H1 (cell line): ENCODE measurements at regions not wholly inside any gene's neighbourhood (a gene's known extent, or its start where the extent isn't known, plus 50 kb on each side); places are given as distances from the start of the nearest gene placed in this dataset.

Experiments
- CTCF ChIA-PET: fragments of 300-600 bp; sonication (Branson Sonifier 250); formaldehyde crosslinking; loops from one replicate; lab custom pipeline; 2021; ENCODE audit not compliant: partially characterized antibody; lab: Charles Lee
- POLR2A ChIA-PET: fragments of 300-600 bp; sonication (Branson Sonifier 250); formaldehyde crosslinking; loops from one replicate; lab custom pipeline; 2021; ENCODE audit warnings: inconsistent platforms; ENCODE audit not compliant: partially characterized antibody; lab: Charles Lee
- DNase-seq, 2 experiments: peaks; one replicate each; pipeline versions ENCODE4 v3.0.0 to v3.0.0-alpha.2; 2010 to 2022; ENCODE audit warnings: low spot score in 2 of 2, low read depth in 1 of 2, mixed read lengths in 1 of 2
- FAIRE-seq: peaks from 2 replicates; lab custom pipeline; 2011; peaks lifted over from hg19 to GRCh38; lab: Jason Lieb, UNC
- H2AFZ ChIP-seq: 2 replicates; pipeline ENCODE4 v1.8.1; 2012; ENCODE audit warnings: low read length, inconsistent platforms
- H2AK5ac ChIP-seq: 2 replicates; pipeline ENCODE4 v1.6.1; 2013; ENCODE audit warnings: low read depth, low read length
- H2BK120ac ChIP-seq: replicated peaks from 2 replicates; pipeline ENCODE3; 2013; ENCODE audit warnings: low read depth, low read length, inconsistent platforms
- H2BK12ac ChIP-seq: 2 replicates; pipeline ENCODE4 v1.6.1; 2013; ENCODE audit warnings: low read depth, low read length
- H2BK15ac ChIP-seq: 2 replicates; pipeline ENCODE4 v1.6.1; 2013; ENCODE audit warnings: low read length
- H2BK20ac ChIP-seq: 2 replicates; pipeline ENCODE4 v1.6.1; 2013; ENCODE audit warnings: low read length
- H2BK5ac ChIP-seq: 2 replicates; pipeline ENCODE4 v1.6.1; 2013; ENCODE audit warnings: low read depth, low read length
- H3K14ac ChIP-seq: 2 replicates; pipeline ENCODE4 v1.6.1; 2013; ENCODE audit warnings: inconsistent platforms; ENCODE audit not compliant: insufficient read length
- H3K18ac ChIP-seq: 2 replicates; pipeline ENCODE4 v1.6.1; 2013; ENCODE audit warnings: low read length; ENCODE audit errors: extremely low read depth
- H3K23ac ChIP-seq: 2 replicates; pipeline ENCODE4 v1.6.1; 2013; ENCODE audit warnings: inconsistent platforms; ENCODE audit not compliant: insufficient read length
- H3K23me2 ChIP-seq: 2 replicates; pipeline ENCODE4 v1.6.1; 2013; ENCODE audit warnings: low read depth, low read length
- H3K27ac ChIP-seq: 2 replicates; pipeline ENCODE4 v1.6.1; 2011; ENCODE audit warnings: low read depth, low read length, inconsistent platforms
- H3K27me3 ChIP-seq, 4 experiments: replicated peaks in 1 of 4; 1 replicate in 1 of 4; 2 replicates in 3 of 4; pipeline versions ENCODE4 v1.6.1 to v1.8.1; 2011 to 2013; ENCODE audit warnings: low read length in 3 of 4, mild to moderate bottlenecking in 3 of 4, inconsistent platforms in 2 of 4, mixed read lengths in 2 of 4, moderate library complexity in 1 of 4; ENCODE audit not compliant: control insufficient read depth in 3 of 4, insufficient read depth in 3 of 4; ENCODE audit errors: extremely low read depth in 1 of 4
- H3K36me3 ChIP-seq, 4 experiments: 2 replicates each; pipeline versions ENCODE4 v1.6.1 to v1.8.1; 2011 to 2013; ENCODE audit warnings: mild to moderate bottlenecking in 4 of 4, low read length in 3 of 4, moderate library complexity in 2 of 4, control low read depth in 1 of 4, inconsistent platforms in 1 of 4; ENCODE audit not compliant: insufficient read depth in 4 of 4, control insufficient read depth in 2 of 4
- H3K4ac ChIP-seq: replicated peaks from 2 replicates; pipeline ENCODE3; 2013; ENCODE audit warnings: low read length, low read depth, mixed read lengths, inconsistent platforms; ENCODE audit not compliant: insufficient read length
- H3K4me1 ChIP-seq, 4 experiments: replicated peaks in 1 of 4; 1 replicate in 1 of 4; 2 replicates in 3 of 4; pipeline versions ENCODE4 v1.6.1 to v1.8.1; 2011 to 2013; ENCODE audit warnings: low read length in 3 of 4, inconsistent platforms in 2 of 4, mixed read lengths in 1 of 4; ENCODE audit not compliant: insufficient read depth in 4 of 4, control insufficient read depth in 3 of 4
- H3K4me2 ChIP-seq, 2 experiments: 2 replicates each; pipeline versions ENCODE4 v1.6.1 to v1.8.1; 2011 to 2013; ENCODE audit warnings: low read depth in 2 of 2, low read length in 2 of 2, control low read depth in 1 of 2, inconsistent platforms in 1 of 2, mild to moderate bottlenecking in 1 of 2; ENCODE audit not compliant: insufficient read depth in 1 of 2
- H3K4me3 ChIP-seq, 4 experiments: fragments of 200-600, 300-600 bp in 1 of 4; sonication (generic), shearing (Covaris generic), sonication (Bioruptor Twin) in 1 of 4; 2 replicates each; pipeline versions ENCODE4 v1.5.1 to v1.8.1; 2011 to 2016; ENCODE audit warnings: low read length in 4 of 4, low read depth in 3 of 4, control low read depth in 2 of 4, inconsistent platforms in 2 of 4, mild to moderate bottlenecking in 2 of 4, mixed read lengths in 1 of 4, moderate library complexity in 1 of 4; ENCODE audit not compliant: insufficient read depth in 2 of 4; ENCODE audit errors: extremely low read depth in 1 of 4
- H3K56ac ChIP-seq: replicated peaks from 2 replicates; pipeline ENCODE3; 2013; ENCODE audit warnings: low read depth, mild to moderate bottlenecking, mixed read lengths, low read length, inconsistent platforms; ENCODE audit not compliant: insufficient read length
- H3K79me1 ChIP-seq: 2 replicates; pipeline ENCODE4 v1.6.1; 2013; ENCODE audit warnings: low read depth, low read length, control low read depth
- H3K79me2 ChIP-seq, 2 experiments: 2 replicates each; pipeline versions ENCODE4 v1.6.1 to v1.8.1; 2012 to 2013; ENCODE audit warnings: low read length in 2 of 2, mild to moderate bottlenecking in 2 of 2, inconsistent platforms in 1 of 2; ENCODE audit not compliant: insufficient read depth in 2 of 2, control insufficient read depth in 1 of 2
- H3K9ac ChIP-seq, 4 experiments: replicated peaks in 1 of 4; 1 replicate in 1 of 4; 2 replicates in 3 of 4; pipeline versions ENCODE4 v1.6.1 to v1.8.1; 2011 to 2013; ENCODE audit warnings: low read depth in 3 of 4, low read length in 3 of 4, control low read depth in 2 of 4, mild to moderate bottlenecking in 2 of 4, moderate library complexity in 2 of 4, inconsistent platforms in 1 of 4; ENCODE audit errors: extremely low read depth in 1 of 4
- H3K9me3 ChIP-seq, 2 experiments: 2 replicates each; pipeline versions ENCODE4 v1.6.1 to v1.8.1; 2012 to 2013; ENCODE audit warnings: mild to moderate bottlenecking in 2 of 2, moderate library complexity in 2 of 2, control low read depth in 1 of 2, inconsistent platforms in 1 of 2, low read depth in 1 of 2, low read length in 1 of 2, mixed read lengths in 1 of 2; ENCODE audit not compliant: insufficient read depth in 2 of 2
- H4K20me1 ChIP-seq, 2 experiments: replicated peaks in 1 of 2; 2 replicates each; pipeline versions ENCODE3 to v1.8.1; 2011 to 2013; ENCODE audit warnings: inconsistent platforms in 2 of 2, low read length in 2 of 2, mild to moderate bottlenecking in 1 of 2; ENCODE audit not compliant: insufficient read depth in 2 of 2, control insufficient read depth in 1 of 2
- H4K5ac ChIP-seq: 2 replicates; pipeline ENCODE4 v1.6.1; 2013; ENCODE audit warnings: low read length, low read depth, mixed read lengths, inconsistent platforms; ENCODE audit not compliant: insufficient read length
- H4K8ac ChIP-seq: 2 replicates; pipeline ENCODE4 v1.8.0; 2013; ENCODE audit warnings: mild to moderate bottlenecking, moderate library complexity, low read length, inconsistent platforms; ENCODE audit not compliant: insufficient read depth; ENCODE audit errors: extremely low read depth
- H4K91ac ChIP-seq: replicated peaks from 2 replicates; pipeline ENCODE3; 2013; ENCODE audit warnings: low read length, mixed read lengths, inconsistent platforms; ENCODE audit not compliant: insufficient read length
- BACH1 ChIP-seq: IDR thresholded peaks from 2 replicates; pipeline ENCODE4 v1.6.1; 2012; ENCODE audit warnings: low read length, improper control_type of control experiment
- CREB1 ChIP-seq: IDR thresholded peaks from 2 replicates; pipeline ENCODE4 v1.6.1; 2012; ENCODE audit warnings: inconsistent platforms
- CTCF ChIP-seq, 3 experiments: IDR thresholded peaks; 1 replicate in 2 of 3; 2 replicates in 1 of 3; pipeline versions ENCODE4 v1.5.1 to v1.6.1; 2011; ENCODE audit warnings: low read length in 3 of 3, mild to moderate bottlenecking in 3 of 3, inconsistent platforms in 2 of 3, low read depth in 1 of 3, moderate library complexity in 1 of 3; ENCODE audit not compliant: insufficient read depth in 1 of 3; ENCODE audit errors: control extremely low read depth in 1 of 3
- EZH2 ChIP-seq: fragments of 200-600 bp; sonication (generic); IDR thresholded peaks from 2 replicates; pipeline ENCODE4 v1.7.1; 2012; ENCODE audit warnings: low read depth, mild to moderate bottlenecking, moderate library complexity, low read length, inconsistent platforms; ENCODE audit not compliant: severe bottlenecking
- GTF2F1 ChIP-seq: IDR thresholded peaks from 2 replicates; pipeline ENCODE4 v1.6.1; 2012; ENCODE audit warnings: low read depth, low read length, improper control_type of control experiment, borderline replicate concordance
- NRF1 ChIP-seq: IDR thresholded peaks from 2 replicates; pipeline ENCODE4 v1.6.1; 2011; ENCODE audit warnings: mild to moderate bottlenecking, low read depth, low read length, improper control_type of control experiment
- PHF8 ChIP-seq: fragments of 200-600 bp; sonication (generic); conservative IDR thresholded peaks from 2 replicates; pipeline ENCODE4 v1.7.1; 2012; ENCODE audit warnings: low read depth, mild to moderate bottlenecking, inconsistent platforms, low read length, moderate library complexity
- SAP30 ChIP-seq: fragments of 300-600 bp; sonication (generic); IDR thresholded peaks from 2 replicates; pipeline ENCODE4 v1.7.1; 2012; ENCODE audit warnings: low read length, moderate library complexity, mild to moderate bottlenecking, inconsistent platforms; ENCODE audit not compliant: insufficient read depth, insufficient replicate concordance
- SIRT6 ChIP-seq: IDR thresholded peaks from one replicate; pipeline ENCODE4 v1.7.1; 2012; ENCODE audit warnings: low read length, inconsistent platforms
- SIX5 ChIP-seq: IDR thresholded peaks from 2 replicates; pipeline ENCODE4 v1.6.1; 2011; ENCODE audit warnings: mild to moderate bottlenecking, low read depth, low read length
- SRF ChIP-seq: IDR thresholded peaks from 2 replicates; pipeline ENCODE4 v1.6.1; 2011; ENCODE audit warnings: mild to moderate bottlenecking, low read depth, low read length, moderate library complexity
- SUZ12 ChIP-seq: fragments of 200-600 bp; sonication (generic); IDR thresholded peaks from 2 replicates; pipeline ENCODE4 v1.6.1; 2012; ENCODE audit warnings: mild to moderate bottlenecking, inconsistent platforms, low read length, moderate library complexity, mixed read lengths
- TCF12 ChIP-seq: IDR thresholded peaks from 2 replicates; pipeline ENCODE4 v1.6.1; 2011; ENCODE audit warnings: low read depth, mild to moderate bottlenecking, low read length
- YY1 ChIP-seq: IDR thresholded peaks from 2 replicates; pipeline ENCODE4 v1.6.1; 2011; ENCODE audit warnings: low read depth, mild to moderate bottlenecking, low read length
- WGBS, 2 experiments: shearing (Covaris generic) in 1 of 2; methylation state at CpG; one replicate each; pipeline versions ENCODE4 v1.1.6 to v1.1.7; 2013 to 2015; ENCODE audit warnings: low lambda C conversion rate in 2 of 2, mixed read lengths in 2 of 2, inconsistent platforms in 1 of 2, low coverage in 1 of 2, missing lambda C conversion rate in 1 of 2; ENCODE audit not compliant: insufficient replicate concordance in 2 of 2, insufficient coverage in 1 of 2, insufficient read length in 1 of 2; ENCODE audit errors: extremely low coverage in 1 of 2, missing lambda C conversion rate in 1 of 2; 5-methylcytosine and 5-hydroxymethylcytosine counted together

- Histone ChIP-seq H2BK15ac (no peak overlapping the region), H4K20me1 (no peaks in the 10 kb centered on the region), H3K18ac (no peak overlapping the region), H2BK5ac (no peak overlapping the region), H3K4me2 (no peak overlapping the region), H2AK5ac (no peak overlapping the region), H3K27me3 (no peaks in the 10 kb centered on the region), H3K79me1 (no peaks in the 10 kb centered on the region), H2BK120ac (no peak overlapping the region), H3K9ac (no peak overlapping the region), H4K8ac (no peak overlapping the region), H3K4me1 (no peaks in the 10 kb centered on the region), H3K23ac (no peak overlapping the region), H2BK12ac (no peak overlapping the region), H4K91ac (no peak overlapping the region), H2BK20ac (no peak overlapping the region), H3K36me3 (no peaks in the 10 kb centered on the region), H3K4me3 (no peak overlapping the region), H3K27ac (no peak overlapping the region), H3K56ac (no peak overlapping the region), H3K23me2 (no peaks in the 10 kb centered on the region), H3K9me3 (no peaks in the 10 kb centered on the region), H3K4ac (no peak overlapping the region), H3K14ac (no peak overlapping the region), H4K5ac (no peak overlapping the region), H2AFZ (no peak overlapping the region), H3K79me2 (no peaks in the 10 kb centered on the region)
- DNase-seq (no peak), FAIRE-seq (no peak)
- WGBS, 2 experiments: 93% methylated on average over 5 of the region's 5 CpGs; no CpG with 5 or more reads in 1 of the 2 experiments
- CTCF ChIA-PET: interaction anchor here (0.6 kb wide), 1 partner anchor 1548 kb away, joined by 3 read pairs; no protein-coding TSS in a partner anchor
- POLR2A ChIA-PET: no interaction called here
- TF ChIP-seq SRF (no peak), BACH1 (no peak), SIX5 (no peak), NRF1 (no peak), CTCF (IDR thresholded peaks at IDR 0.05; ENCODE audit: control extremely low read depth in 1 of 3, insufficient read depth in 1 of 3, low read depth in 1 of 3, low read length in 3 of 3) (no peak), SIRT6 (no peak), TCF12 (no peak), SAP30 (no peak), YY1 (no peak), CREB1 (no peak), PHF8 (no peak), SUZ12 (no peak), GTF2F1 (no peak), EZH2 (no peak)
Observed at GRCh38 chr6:141017941-141018340, 1114.8 kb upstream of the GJE1 start.
